ENCODE measurements at regions not wholly inside any gene's neighbourhood (a gene's known extent, or its start where the extent isn't known, plus 50 kb on each side); places are given as distances from the start of the nearest gene placed in this dataset.

DNA sequence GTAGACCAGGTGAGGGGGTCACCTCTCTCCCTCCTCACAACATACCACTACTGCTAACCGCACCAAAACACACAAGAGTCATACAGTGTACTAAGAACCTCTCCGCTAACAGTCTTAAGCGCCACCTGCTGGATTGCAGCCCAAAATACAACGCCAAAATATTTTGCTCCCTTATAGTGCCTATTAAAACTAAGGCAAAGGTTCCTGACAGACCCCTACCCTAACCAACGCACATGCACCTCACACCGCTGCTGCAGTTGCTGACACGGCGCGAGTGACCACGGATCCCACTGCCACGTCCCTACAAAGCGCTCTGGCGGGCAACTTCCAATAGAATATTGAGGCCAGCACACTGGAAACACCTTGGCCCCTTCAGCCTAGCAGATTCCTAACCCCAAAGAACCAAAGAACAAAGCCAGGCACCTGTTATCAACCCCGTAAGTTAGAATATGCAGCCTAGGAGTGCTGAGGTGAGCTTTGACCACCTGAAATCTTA lies 563.6 kb upstream of the SEMA3D start:
- no peaks in the 10 kb centered on the region for H3K27me3 ChIP-seq
- H3K27ac ChIP-seq, result no peak overlapping the region
- in situ Hi-C loops (cut with MboI; ENCODE audit: low sequenced_read_pairs in 4 of 4) (no loop called here), intact Hi-C loops (cut with DNase I; ENCODE audit: low total_unique reads) (no loop called here)
- TF ChIP-seq, protein P1, sequence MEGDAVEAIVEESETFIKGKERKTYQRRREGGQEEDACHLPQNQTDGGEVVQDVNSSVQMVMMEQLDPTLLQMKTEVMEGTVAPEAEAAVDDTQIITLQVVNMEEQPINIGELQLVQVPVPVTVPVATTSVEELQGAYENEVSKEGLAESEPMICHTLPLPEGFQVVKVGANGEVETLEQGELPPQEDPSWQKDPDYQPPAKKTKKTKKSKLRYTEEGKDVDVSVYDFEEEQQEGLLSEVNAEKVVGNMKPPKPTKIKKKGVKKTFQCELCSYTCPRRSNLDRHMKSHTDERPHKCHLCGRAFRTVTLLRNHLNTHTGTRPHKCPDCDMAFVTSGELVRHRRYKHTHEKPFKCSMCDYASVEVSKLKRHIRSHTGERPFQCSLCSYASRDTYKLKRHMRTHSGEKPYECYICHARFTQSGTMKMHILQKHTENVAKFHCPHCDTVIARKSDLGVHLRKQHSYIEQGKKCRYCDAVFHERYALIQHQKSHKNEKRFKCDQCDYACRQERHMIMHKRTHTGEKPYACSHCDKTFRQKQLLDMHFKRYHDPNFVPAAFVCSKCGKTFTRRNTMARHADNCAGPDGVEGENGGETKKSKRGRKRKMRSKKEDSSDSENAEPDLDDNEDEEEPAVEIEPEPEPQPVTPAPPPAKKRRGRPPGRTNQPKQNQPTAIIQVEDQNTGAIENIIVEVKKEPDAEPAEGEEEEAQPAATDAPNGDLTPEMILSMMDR (IDR thresholded peaks at IDR 0.05 in 4 of 5, conservative IDR thresholded peaks at IDR 0.05 in 1 of 5), result no peak
- TF ChIP-seq POLR2A (IDR thresholded peaks at IDR 0.05), result no peak
- H3K9me3 ChIP-seq, result no peaks in the 10 kb centered on the region
- no peak for ATAC-seq
- DNase-seq, result no peak
- H3K4me3 ChIP-seq, result no peak overlapping the region
- H3K4me1 ChIP-seq, result no peaks in the 10 kb centered on the region
- H3K36me3 ChIP-seq, result no peaks in the 10 kb centered on the region

DNA sequence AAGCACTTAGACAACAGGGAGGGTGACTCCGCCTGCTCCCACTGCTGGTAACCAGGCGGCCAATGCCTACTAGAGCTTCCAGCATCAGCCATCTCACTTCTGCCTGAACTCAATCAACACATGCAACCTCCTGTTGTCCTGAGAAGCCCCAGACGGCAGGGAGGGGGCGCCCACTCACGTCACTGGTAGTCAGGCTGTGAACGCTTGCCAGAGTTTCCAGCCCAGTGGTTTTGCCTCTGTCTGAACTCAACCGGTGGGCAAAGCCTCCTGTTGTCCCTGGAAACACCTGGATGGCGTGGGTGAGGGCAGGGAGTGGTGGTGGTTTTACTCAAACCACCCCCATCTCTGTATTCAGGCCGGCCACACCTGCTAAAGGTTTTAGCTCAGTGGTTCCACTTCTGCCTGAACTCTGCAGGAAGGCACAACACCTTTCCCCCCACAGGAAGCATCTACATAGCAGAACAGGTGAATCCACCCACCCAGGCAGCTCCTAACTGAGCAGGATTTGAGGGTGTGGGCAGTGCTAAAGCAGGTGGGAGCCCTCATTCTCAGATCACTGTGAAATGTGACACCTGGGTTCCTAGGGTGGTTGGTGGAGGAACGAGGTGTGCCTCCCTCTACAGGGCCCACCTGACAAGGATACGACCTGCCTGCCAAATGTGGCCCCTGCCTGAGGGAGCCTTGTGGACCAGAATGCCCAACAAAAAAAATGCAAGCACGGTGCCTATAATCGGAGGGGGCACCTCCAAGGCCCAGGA lies 563.0 kb upstream of the SEMA3D start:
- DNase-seq, result no peak
- no peaks in the 10 kb centered on the region for H3K36me3 ChIP-seq
- no peaks in the 10 kb centered on the region for H3K9me3 ChIP-seq
- no peak overlapping the region for H3K4me3 ChIP-seq
- no peak overlapping the region for H3K27ac ChIP-seq
- TF ChIP-seq, protein P1 (IDR thresholded peaks at IDR 0.05 in 4 of 5, conservative IDR thresholded peaks at IDR 0.05 in 1 of 5), result no peak
- no peak for TF ChIP-seq POLR2A (IDR thresholded peaks at IDR 0.05)
- in situ Hi-C loops (cut with MboI; ENCODE audit: low sequenced_read_pairs in 4 of 4), result no loop called here
- intact Hi-C loops (cut with DNase I; ENCODE audit: low total_unique reads), result no loop called here
- no peaks in the 10 kb centered on the region for H3K4me1 ChIP-seq
- ATAC-seq, result no peak
- H3K27me3 ChIP-seq, result no peaks in the 10 kb centered on the region

DNA sequence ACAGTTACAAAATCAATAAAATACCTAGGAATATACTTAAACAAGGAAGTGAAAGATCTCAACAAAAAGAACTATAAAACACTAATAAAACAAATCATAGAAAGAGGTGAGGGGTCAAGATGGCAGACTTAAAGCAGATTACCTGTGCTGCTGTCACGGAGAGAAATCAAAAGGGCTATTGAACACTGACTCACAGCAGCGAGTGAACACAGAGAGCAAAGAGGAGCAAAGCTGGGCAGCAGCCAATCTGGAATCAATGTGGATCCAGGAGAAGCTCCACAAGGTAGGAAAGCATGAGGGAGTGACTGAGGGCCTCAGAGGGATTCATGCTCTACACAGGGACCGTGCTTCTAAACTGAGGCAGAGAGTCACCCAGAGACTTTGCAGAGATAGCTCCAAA lies 562.0 kb upstream of the SEMA3D start:
- intact Hi-C loops (cut with DNase I; ENCODE audit: low total_unique reads), result no loop called here
- H3K4me3 ChIP-seq, result no peak overlapping the region
- no peaks in the 10 kb centered on the region for H3K27me3 ChIP-seq
- H3K36me3 ChIP-seq, result no peaks in the 10 kb centered on the region
- in situ Hi-C loops (cut with MboI; ENCODE audit: low sequenced_read_pairs in 4 of 4), result no loop called here
- TF ChIP-seq, protein P1 (IDR thresholded peaks at IDR 0.05 in 4 of 5, conservative IDR thresholded peaks at IDR 0.05 in 1 of 5), result no peak
- TF ChIP-seq POLR2A (IDR thresholded peaks at IDR 0.05), result no peak
- ATAC-seq, result no peak
- H3K9me3 ChIP-seq, result no peaks in the 10 kb centered on the region
- H3K27ac ChIP-seq, result no peak overlapping the region
- DNase-seq, result no peak
- no peaks in the 10 kb centered on the region for H3K4me1 ChIP-seq

DNA sequence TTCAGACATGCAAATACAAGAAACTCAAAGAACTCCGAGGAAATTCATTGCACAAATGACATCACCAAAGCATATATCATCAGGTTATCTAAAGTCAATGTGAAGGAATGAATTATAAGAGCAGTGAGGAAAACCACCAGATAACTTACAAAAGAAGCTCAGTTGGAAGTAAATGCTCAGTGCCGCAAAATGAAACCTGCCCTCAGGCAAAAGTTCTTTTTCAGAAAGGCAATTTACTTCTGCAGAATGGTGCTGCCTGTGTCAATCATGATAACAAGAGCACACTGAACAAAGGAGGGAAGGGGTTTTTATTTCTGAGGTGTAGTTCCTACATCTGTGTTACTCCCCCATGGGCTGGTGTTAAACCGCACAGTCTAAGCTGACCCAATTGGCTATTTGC lies 550.6 kb upstream of the SEMA3D start:
- H3K4me3 ChIP-seq, result no peak overlapping the region
- TF ChIP-seq, protein P1 (IDR thresholded peaks at IDR 0.05 in 4 of 5, conservative IDR thresholded peaks at IDR 0.05 in 1 of 5), result no peak
- no peak for TF ChIP-seq POLR2A (IDR thresholded peaks at IDR 0.05)
- H3K4me1 ChIP-seq, result no peaks in the 10 kb centered on the region
- H3K27ac ChIP-seq, result no peak overlapping the region
- no peaks in the 10 kb centered on the region for H3K9me3 ChIP-seq
- intact Hi-C loops (cut with DNase I; ENCODE audit: low total_unique reads), result no loop called here
- ATAC-seq, result no peak
- H3K36me3 ChIP-seq, result no peaks in the 10 kb centered on the region
- in situ Hi-C loops (cut with MboI; ENCODE audit: low sequenced_read_pairs in 4 of 4), result no loop called here
- no peak for DNase-seq
- no peaks in the 10 kb centered on the region for H3K27me3 ChIP-seq
